Stomach (tissue), 4 donors: ENCODE measurements at regions not wholly inside any gene's neighbourhood (a gene's known extent, or its start where the extent isn't known, plus 50 kb on each side); places are given as distances from the start of the nearest gene placed in this dataset.

ENCODE experiments used
- EP300 ChIP-seq: sonication (generic); formaldehyde crosslinking; IDR thresholded peaks from one replicate; pipeline ENCODE4 v1.6.1; 2017; ENCODE audit warnings: antibody characterized with exemption
- POLR2A ChIP-seq, 4 donors: fragments of 450-650 bp; IDR thresholded peaks; one replicate each; pipeline ENCODE4 v1.6.1; 2016; ENCODE audit warnings: antibody characterized with exemption in 4 of 4, control low read depth in 2 of 4, mild to moderate bottlenecking in 1 of 4, moderate library complexity in 1 of 4
- POLR2AphosphoS5 ChIP-seq, 3 donors: sonication (generic); formaldehyde crosslinking; IDR thresholded peaks; one replicate each; pipeline ENCODE4 v1.6.1; 2016; ENCODE audit warnings: antibody characterized with exemption in 3 of 3
- TF ChIP-seq, protein P1 (sequence below), 7 experiments: fragments of 450-650 bp in 4 of 7; fragments of 200-600 bp in 3 of 7; sonication (generic) in 3 of 7; IDR thresholded peaks; one replicate each; pipeline ENCODE4 v1.5.1; 2016 to 2019; ENCODE audit warnings: antibody characterized with exemption in 7 of 7, control low read depth in 2 of 7, mild to moderate bottlenecking in 1 of 7

DNA sequence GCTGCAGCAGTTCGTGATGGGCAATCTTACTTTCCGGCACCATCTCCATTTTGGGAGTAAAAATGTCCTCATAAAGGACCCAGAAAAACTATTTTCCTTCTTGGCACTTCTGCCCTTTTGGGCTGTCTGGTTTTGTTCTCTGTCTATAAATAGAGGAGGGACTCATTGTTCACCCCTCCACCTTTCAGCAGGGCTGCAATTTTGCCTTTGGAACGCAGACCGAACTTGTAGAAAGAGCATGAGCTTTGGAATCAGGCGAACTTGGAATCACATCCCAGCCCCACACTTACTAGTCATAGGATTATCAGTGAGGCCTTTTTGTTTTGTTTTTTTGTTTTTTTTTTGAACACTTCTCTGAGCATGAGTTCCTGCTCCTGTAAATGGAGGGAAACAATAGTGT is 178.1 kb upstream of the IL12B start:
- TF ChIP-seq POLR2AphosphoS5 (IDR thresholded peaks at IDR 0.05) (no peak), EP300 (no peak), POLR2A (IDR thresholded peaks at IDR 0.05) (no peak)
- TF ChIP-seq, protein P1, sequence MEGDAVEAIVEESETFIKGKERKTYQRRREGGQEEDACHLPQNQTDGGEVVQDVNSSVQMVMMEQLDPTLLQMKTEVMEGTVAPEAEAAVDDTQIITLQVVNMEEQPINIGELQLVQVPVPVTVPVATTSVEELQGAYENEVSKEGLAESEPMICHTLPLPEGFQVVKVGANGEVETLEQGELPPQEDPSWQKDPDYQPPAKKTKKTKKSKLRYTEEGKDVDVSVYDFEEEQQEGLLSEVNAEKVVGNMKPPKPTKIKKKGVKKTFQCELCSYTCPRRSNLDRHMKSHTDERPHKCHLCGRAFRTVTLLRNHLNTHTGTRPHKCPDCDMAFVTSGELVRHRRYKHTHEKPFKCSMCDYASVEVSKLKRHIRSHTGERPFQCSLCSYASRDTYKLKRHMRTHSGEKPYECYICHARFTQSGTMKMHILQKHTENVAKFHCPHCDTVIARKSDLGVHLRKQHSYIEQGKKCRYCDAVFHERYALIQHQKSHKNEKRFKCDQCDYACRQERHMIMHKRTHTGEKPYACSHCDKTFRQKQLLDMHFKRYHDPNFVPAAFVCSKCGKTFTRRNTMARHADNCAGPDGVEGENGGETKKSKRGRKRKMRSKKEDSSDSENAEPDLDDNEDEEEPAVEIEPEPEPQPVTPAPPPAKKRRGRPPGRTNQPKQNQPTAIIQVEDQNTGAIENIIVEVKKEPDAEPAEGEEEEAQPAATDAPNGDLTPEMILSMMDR (IDR thresholded peaks at IDR 0.05): no peak
